ENCODE measurements at regions not wholly inside any gene's neighbourhood (a gene's known extent, or its start where the extent isn't known, plus 50 kb on each side); places are given as distances from the start of the nearest gene placed in this dataset.

GRCh38 chr18:33854086-33854826 lies 276.2 kb downstream of the ASXL3 start:
- no peak overlapping the region for H3K27ac ChIP-seq (ENCODE audit: low read length)

GRCh38 chr18:33853187-33853586 lies 275.2 kb downstream of the ASXL3 start:
- Histone ChIP-seq H3K9me3 (ENCODE audit: control insufficient read depth, low read depth, low read length) (no peaks in the 10 kb centered on the region), H3K9ac (ENCODE audit: low read length) (no peak overlapping the region), H3K4me3 (ENCODE audit: low read length) (no peak overlapping the region), H3K4me1 (ENCODE audit: control insufficient read depth, low read depth, low read length) (no peaks in the 10 kb centered on the region), H3K27ac (ENCODE audit: low read length) (no peak overlapping the region), H3K27me3 (ENCODE audit: control insufficient read depth, insufficient read depth, low read length) (no peaks in the 10 kb centered on the region), H3K36me3 (ENCODE audit: control insufficient read depth, low read depth, low read length) (no peaks in the 10 kb centered on the region)

More at GRCh38 chr18:33854086-33854826, 276.2 kb downstream of the ASXL3 start:
- Histone ChIP-seq H3K4me3 (ENCODE audit: low read length) (no peak overlapping the region), H3K9me3 (ENCODE audit: control insufficient read depth, low read depth, low read length) (no peaks in the 10 kb centered on the region), H3K27me3 (ENCODE audit: control insufficient read depth, insufficient read depth, low read length) (no peaks in the 10 kb centered on the region), H3K9ac (ENCODE audit: low read length) (no peak overlapping the region), H3K36me3 (ENCODE audit: control insufficient read depth, low read depth, low read length) (no peaks in the 10 kb centered on the region), H3K4me1 (ENCODE audit: control insufficient read depth, low read depth, low read length) (no peaks in the 10 kb centered on the region)

- Histone ChIP-seq H3K9me3 (ENCODE audit: control insufficient read depth, low read depth, low read length) (no peaks in the 10 kb centered on the region), H3K4me3 (ENCODE audit: low read length) (no peak overlapping the region), H3K27me3 (ENCODE audit: control insufficient read depth, insufficient read depth, low read length) (no peaks in the 10 kb centered on the region), H3K27ac (ENCODE audit: low read length) (no peak overlapping the region), H3K9ac (ENCODE audit: low read length) (no peak overlapping the region), H3K4me1 (ENCODE audit: control insufficient read depth, low read depth, low read length) (no peaks in the 10 kb centered on the region), H3K36me3 (ENCODE audit: control insufficient read depth, low read depth, low read length) (no peaks in the 10 kb centered on the region)
Observed at GRCh38 chr18:33851546-33852078, 273.6 kb downstream of the ASXL3 start.

GRCh38 chr18:33849731-33850130 lies 271.7 kb downstream of the ASXL3 start:
- Histone ChIP-seq H3K27me3 (ENCODE audit: control insufficient read depth, insufficient read depth, low read length) (no peaks in the 10 kb centered on the region), H3K9ac (ENCODE audit: low read length) (no peak overlapping the region), H3K4me3 (ENCODE audit: low read length) (no peak overlapping the region), H3K36me3 (ENCODE audit: control insufficient read depth, low read depth, low read length) (no peaks in the 10 kb centered on the region), H3K27ac (ENCODE audit: low read length) (no peak overlapping the region), H3K9me3 (ENCODE audit: control insufficient read depth, low read depth, low read length) (no peaks in the 10 kb centered on the region), H3K4me1 (ENCODE audit: control insufficient read depth, low read depth, low read length) (no peaks in the 10 kb centered on the region)

GRCh38 chr18:33844232-33844631 lies 266.2 kb downstream of the ASXL3 start:
- Histone ChIP-seq H3K4me1 (ENCODE audit: control insufficient read depth, low read depth, low read length) (peaks cover 7% of the 10 kb centered on the region), H3K36me3 (ENCODE audit: control insufficient read depth, low read depth, low read length) (no peaks in the 10 kb centered on the region), H3K27me3 (ENCODE audit: control insufficient read depth, insufficient read depth, low read length) (no peaks in the 10 kb centered on the region), H3K9me3 (ENCODE audit: control insufficient read depth, low read depth, low read length) (no peaks in the 10 kb centered on the region), H3K9ac (ENCODE audit: low read length) (no peak overlapping the region), H3K27ac (ENCODE audit: low read length) (no peak overlapping the region), H3K4me3 (ENCODE audit: low read length) (no peak overlapping the region)

GRCh38 chr18:33841221-33841967 lies 263.4 kb downstream of the ASXL3 start:
- Histone ChIP-seq H3K27ac (ENCODE audit: low read length) (no peak overlapping the region), H3K27me3 (ENCODE audit: control insufficient read depth, insufficient read depth, low read length) (no peaks in the 10 kb centered on the region), H3K4me3 (ENCODE audit: low read length) (no peak overlapping the region), H3K4me1 (ENCODE audit: control insufficient read depth, low read depth, low read length) (peaks cover 16% of the 10 kb centered on the region), H3K36me3 (ENCODE audit: control insufficient read depth, low read depth, low read length) (no peaks in the 10 kb centered on the region), H3K9ac (ENCODE audit: low read length) (no peak overlapping the region), H3K9me3 (ENCODE audit: control insufficient read depth, low read depth, low read length) (no peaks in the 10 kb centered on the region)

- Histone ChIP-seq H3K4me1 (ENCODE audit: control insufficient read depth, low read depth, low read length) (peaks cover 16% of the 10 kb centered on the region), H3K27me3 (ENCODE audit: control insufficient read depth, insufficient read depth, low read length) (no peaks in the 10 kb centered on the region), H3K9me3 (ENCODE audit: control insufficient read depth, low read depth, low read length) (no peaks in the 10 kb centered on the region), H3K27ac (ENCODE audit: low read length) (no peak overlapping the region), H3K9ac (ENCODE audit: low read length) (no peak overlapping the region), H3K4me3 (ENCODE audit: low read length) (no peak overlapping the region), H3K36me3 (ENCODE audit: control insufficient read depth, low read depth, low read length) (no peaks in the 10 kb centered on the region)
Observed at GRCh38 chr18:33840212-33840593, 262.2 kb downstream of the ASXL3 start.

GRCh38 chr18:33839452-33840211 lies 261.6 kb downstream of the ASXL3 start:
- Histone ChIP-seq H3K9ac (ENCODE audit: low read length) (no peak overlapping the region), H3K4me1 (ENCODE audit: control insufficient read depth, low read depth, low read length) (peaks cover 16% of the 10 kb centered on the region), H3K4me3 (ENCODE audit: low read length) (peak overlapping the region; percentile 23), H3K36me3 (ENCODE audit: control insufficient read depth, low read depth, low read length) (no peaks in the 10 kb centered on the region), H3K27me3 (ENCODE audit: control insufficient read depth, insufficient read depth, low read length) (no peaks in the 10 kb centered on the region), H3K27ac (ENCODE audit: low read length) (no peak overlapping the region), H3K9me3 (ENCODE audit: control insufficient read depth, low read depth, low read length) (no peaks in the 10 kb centered on the region)

GRCh38 chr18:33838054-33838453 lies 260.0 kb downstream of the ASXL3 start:
- Histone ChIP-seq H3K9me3 (ENCODE audit: control insufficient read depth, low read depth, low read length) (no peaks in the 10 kb centered on the region), H3K27me3 (ENCODE audit: control insufficient read depth, insufficient read depth, low read length) (no peaks in the 10 kb centered on the region), H3K27ac (ENCODE audit: low read length) (no peak overlapping the region), H3K9ac (ENCODE audit: low read length) (no peak overlapping the region), H3K36me3 (ENCODE audit: control insufficient read depth, low read depth, low read length) (no peaks in the 10 kb centered on the region), H3K4me1 (ENCODE audit: control insufficient read depth, low read depth, low read length) (peaks cover 16% of the 10 kb centered on the region), H3K4me3 (ENCODE audit: low read length) (no peak overlapping the region)

- H3K36me3 ChIP-seq (ENCODE audit: control insufficient read depth, low read depth, low read length): no peaks in the 10 kb centered on the region
- H3K9me3 ChIP-seq (ENCODE audit: control insufficient read depth, low read depth, low read length): no peaks in the 10 kb centered on the region
- no peaks in the 10 kb centered on the region for H3K27me3 ChIP-seq (ENCODE audit: control insufficient read depth, insufficient read depth, low read length)
- H3K4me1 ChIP-seq (ENCODE audit: control insufficient read depth, low read depth, low read length): peaks cover 16% of the 10 kb centered on the region
- no peak overlapping the region for H3K9ac ChIP-seq (ENCODE audit: low read length)
- no peak overlapping the region for H3K27ac ChIP-seq (ENCODE audit: low read length)
- peak overlapping the region; percentile 18 for H3K4me3 ChIP-seq (ENCODE audit: low read length)
Observed at GRCh38 chr18:33837191-33837590, 259.2 kb downstream of the ASXL3 start.

GRCh38 chr18:33836564-33836963 lies 258.5 kb downstream of the ASXL3 start:
- H3K27me3 ChIP-seq (ENCODE audit: control insufficient read depth, insufficient read depth, low read length): no peaks in the 10 kb centered on the region
- no peaks in the 10 kb centered on the region for H3K36me3 ChIP-seq (ENCODE audit: control insufficient read depth, low read depth, low read length)
- H3K4me1 ChIP-seq (ENCODE audit: control insufficient read depth, low read depth, low read length): peaks cover 16% of the 10 kb centered on the region
- no peak overlapping the region for H3K4me3 ChIP-seq (ENCODE audit: low read length)
- no peaks in the 10 kb centered on the region for H3K9me3 ChIP-seq (ENCODE audit: control insufficient read depth, low read depth, low read length)
- no peak overlapping the region for H3K9ac ChIP-seq (ENCODE audit: low read length)
- no peak overlapping the region for H3K27ac ChIP-seq (ENCODE audit: low read length)
